Inflammatory macrophage treated with lipopolysaccharide for 4 hours (primary cell): ENCODE measurements at regions not wholly inside any gene's neighbourhood (a gene's known extent, or its start where the extent isn't known, plus 50 kb on each side); places are given as distances from the start of the nearest gene placed in this dataset.
"Not testable (repeated sequence)": the region's sequence is repeated elsewhere in the genome, so short reads cannot be mapped to it uniquely, and the experiment has no call there.

Experiments used
- DNase-seq: peaks from one replicate; pipeline ENCODE4 v3.0.0-alpha.2; 2020

DNA sequence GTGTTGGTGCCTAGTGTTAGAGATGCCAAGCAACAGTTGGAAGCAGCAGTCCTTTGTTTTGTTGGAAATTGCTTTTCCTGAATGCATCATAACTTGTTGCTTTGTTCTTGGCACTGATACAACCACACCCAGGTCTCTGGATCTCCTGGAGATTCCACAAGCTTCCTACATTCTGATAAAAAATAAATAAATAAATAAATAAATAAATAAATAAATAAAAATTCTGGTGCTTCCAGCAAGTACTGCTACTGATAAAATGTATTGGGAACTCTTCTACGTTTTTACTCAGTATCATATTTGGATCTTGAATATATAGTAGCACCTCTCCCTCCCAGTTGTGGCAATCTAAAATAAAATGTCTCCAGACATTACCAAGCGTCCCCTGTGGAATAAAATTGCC lies 62.7 kb upstream of the GRID2 start:
- DNase-seq = no peak

DNA sequence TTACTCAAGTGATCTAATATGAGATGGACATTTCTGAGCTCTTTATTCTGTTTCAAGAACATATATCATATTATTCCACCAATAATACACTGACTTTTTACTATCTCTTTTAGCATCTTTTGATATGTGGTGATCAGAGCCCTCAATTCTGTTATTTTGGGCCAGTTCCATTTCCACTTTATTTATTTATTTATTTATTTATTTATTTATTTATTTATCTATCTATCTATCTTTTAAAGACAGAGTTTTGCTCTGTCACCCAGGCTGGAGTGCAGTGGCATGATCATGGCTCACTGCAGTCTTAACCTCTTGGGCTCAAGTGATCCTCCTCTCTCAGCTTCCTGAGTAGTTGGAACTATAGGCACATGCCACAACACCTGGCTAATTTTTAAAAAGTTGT lies 57.4 kb upstream of the GRID2 start:
- DNase-seq = no peak

DNA sequence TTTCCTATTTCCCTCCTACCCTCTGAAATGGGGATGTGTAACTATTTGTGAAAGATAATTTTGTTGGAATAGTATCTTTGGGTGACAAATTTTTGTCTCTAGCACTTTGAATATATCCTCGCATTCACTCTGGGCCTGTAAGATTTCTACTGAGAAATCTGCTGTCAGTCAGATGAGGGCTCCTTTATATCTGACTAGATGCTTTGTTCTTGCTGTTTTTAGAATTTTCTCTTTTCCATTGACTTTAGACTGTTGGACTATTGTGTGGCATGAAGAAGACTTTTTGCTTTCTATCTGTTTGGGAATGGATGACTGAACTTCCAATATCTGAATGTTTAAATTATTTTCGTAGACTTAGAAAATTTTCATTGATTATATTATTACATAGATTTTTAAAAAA lies 54.2 kb upstream of the GRID2 start:
- DNase-seq = no peak

DNA sequence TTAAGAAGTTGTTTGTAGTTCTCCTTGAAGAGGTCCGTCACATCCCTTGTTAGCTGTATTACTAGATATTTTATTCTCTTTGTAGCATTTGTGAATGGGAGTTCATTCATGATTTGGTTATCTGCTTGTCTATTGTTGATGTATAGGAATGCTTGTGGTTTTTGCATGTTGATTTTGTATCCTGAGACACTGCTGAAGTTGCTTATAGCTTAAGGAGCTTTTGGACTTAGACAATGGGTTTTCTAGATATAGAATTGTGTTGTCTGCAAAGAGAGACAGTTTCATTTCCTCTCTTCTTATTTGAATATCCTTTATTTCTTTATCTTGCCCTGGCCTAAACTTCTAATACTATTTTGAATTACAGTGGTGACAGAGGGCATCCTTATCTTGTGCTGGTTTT lies 52.1 kb upstream of the GRID2 start:
- DNase-seq = no peak

DNA sequence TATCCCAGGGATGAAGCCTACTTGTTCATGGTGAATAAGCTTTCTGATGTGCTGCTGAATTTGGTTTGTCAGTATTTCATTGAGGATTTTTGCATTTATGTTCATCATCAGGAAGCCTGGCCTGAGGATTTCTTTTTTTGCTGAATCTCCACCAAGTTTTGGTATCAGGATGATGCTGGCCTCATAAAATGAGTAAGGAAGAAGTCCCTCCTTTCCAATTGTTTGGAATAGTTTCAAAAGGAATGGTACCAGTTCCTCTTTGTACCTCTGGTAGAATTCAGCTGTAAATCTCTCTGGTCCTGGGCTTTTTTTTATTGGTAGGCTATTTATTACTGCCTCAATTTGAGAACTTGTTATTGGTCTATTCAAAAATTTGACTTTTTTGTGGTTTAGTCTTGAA lies 51.4 kb upstream of the GRID2 start:
- not testable (repeated sequence) for DNase-seq

DNA sequence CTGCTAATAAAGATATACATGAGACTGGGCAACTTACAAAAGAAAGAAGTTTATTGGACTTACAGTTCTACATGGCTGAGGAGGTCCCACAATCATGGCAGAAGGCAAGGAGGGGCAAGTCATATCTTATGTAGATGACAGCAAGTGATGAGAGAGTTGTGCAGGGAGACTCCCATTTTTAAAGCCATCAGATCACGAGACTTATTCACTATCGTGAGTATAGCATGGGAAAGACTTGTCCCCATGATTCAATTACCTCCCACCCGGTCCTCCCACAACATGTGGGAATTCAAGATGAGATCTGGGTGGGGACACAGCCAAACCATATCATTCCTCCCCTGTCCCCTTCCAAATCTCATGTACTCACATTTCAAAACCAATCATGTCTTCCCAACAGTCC lies 50.9 kb upstream of the GRID2 start:
- no peak for DNase-seq

DNA sequence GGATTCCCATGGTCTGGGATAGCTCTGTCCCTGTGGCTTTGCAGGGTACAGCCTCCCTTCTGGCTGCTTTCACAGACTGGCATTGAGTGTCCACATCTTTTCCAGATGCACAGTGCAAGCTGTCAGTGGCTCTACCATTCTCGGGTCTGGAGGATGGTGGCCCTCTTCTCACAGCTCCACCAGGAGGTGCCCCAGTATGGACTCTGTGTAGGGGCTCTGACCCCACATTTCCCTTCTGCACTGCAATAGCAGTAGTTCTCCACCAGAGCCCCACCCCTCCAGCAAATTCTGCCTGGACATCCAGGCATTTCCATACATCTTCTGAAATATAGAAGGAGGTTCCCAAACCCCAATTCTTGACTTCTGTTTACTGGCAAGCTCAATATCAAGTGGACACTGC lies 50.2 kb upstream of the GRID2 start:
- DNase-seq = no peak
